ENCODE measurements at regions not wholly inside any gene's neighbourhood (a gene's known extent, or its start where the extent isn't known, plus 50 kb on each side); places are given as distances from the start of the nearest gene placed in this dataset.

- POLR2A ChIA-PET, result no interaction called here
- no peak for ATAC-seq
- peaks cover 8% of the 10 kb centered on the region for H3K27me3 Mint-ChIP-seq
- no peak for DNase-seq
- H3K4me1 Mint-ChIP-seq, result no peaks in the 10 kb centered on the region
- no peak overlapping the region for H3K4me3 Mint-ChIP-seq
- CTCF ChIA-PET, result no interaction called here
- intact Hi-C loops (cut with DNase I, micrococcal nuclease), result no loop called here
- H3K27ac Mint-ChIP-seq, result no peak overlapping the region
- no peaks in the 10 kb centered on the region for H3K36me3 Mint-ChIP-seq (ENCODE audit: low read depth)
- H3K9me3 Mint-ChIP-seq (ENCODE audit: low read depth), result no peaks in the 10 kb centered on the region
These were observed 330.6 kb downstream of the VPS13C start for GRCh38 chr15:61729646-61730045.

- no peak for ATAC-seq
- H3K27me3 Mint-ChIP-seq, result peaks cover 16% of the 10 kb centered on the region
- no peaks in the 10 kb centered on the region for H3K36me3 Mint-ChIP-seq (ENCODE audit: low read depth)
- intact Hi-C loops (cut with DNase I, micrococcal nuclease), result no loop called here
- H3K27ac Mint-ChIP-seq, result no peak overlapping the region
- ChIA-PET CTCF (no interaction called here), POLR2A (no interaction called here)
- no peaks in the 10 kb centered on the region for H3K9me3 Mint-ChIP-seq (ENCODE audit: low read depth)
- H3K4me3 Mint-ChIP-seq, result no peak overlapping the region
- no peaks in the 10 kb centered on the region for H3K4me1 Mint-ChIP-seq
- DNase-seq, result no peak
These were observed 334.1 kb downstream of the VPS13C start for GRCh38 chr15:61726166-61726565.

DNA sequence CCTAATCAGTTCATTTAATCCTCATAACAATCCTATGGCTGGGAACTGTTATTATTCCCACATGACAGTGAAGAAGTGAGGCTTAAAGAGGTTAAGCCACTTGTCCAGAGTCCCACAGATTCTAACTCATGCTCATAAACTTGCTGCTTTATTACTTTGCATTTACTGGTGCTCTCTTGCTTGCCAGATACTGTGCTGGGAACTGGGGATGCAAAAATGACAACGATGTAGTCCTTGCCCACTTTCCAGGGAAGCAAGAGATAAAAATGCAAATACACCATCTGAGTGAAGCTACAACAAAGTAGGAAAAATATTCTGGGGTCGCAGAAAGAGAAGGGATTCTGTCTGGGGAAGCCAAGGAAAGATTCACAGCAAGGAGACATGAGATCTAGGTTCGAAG, 335.0 kb downstream of the VPS13C start:
- POLR2A ChIA-PET, result no interaction called here
- DNase-seq, result no peak
- ATAC-seq, result no peak

GRCh38 chr15:61724251-61724939, 335.9 kb downstream of the VPS13C start:
- Mint-ChIP-seq H3K36me3 (ENCODE audit: low read depth) (no peaks in the 10 kb centered on the region), H3K27me3 (peaks cover 15% of the 10 kb centered on the region), H3K9me3 (ENCODE audit: low read depth) (no peaks in the 10 kb centered on the region), H3K4me1 (no peaks in the 10 kb centered on the region), H3K4me3 (no peak overlapping the region), H3K27ac (no peak overlapping the region)
- intact Hi-C loops (cut with DNase I, micrococcal nuclease), result no loop called here
- ChIA-PET CTCF (no interaction called here), POLR2A (no interaction called here)
- ATAC-seq (no peak), DNase-seq (no peak)

More for the DNA sequence above, 335.0 kb downstream of the VPS13C start:
- H3K36me3 Mint-ChIP-seq (ENCODE audit: low read depth), result no peaks in the 10 kb centered on the region
- CTCF ChIA-PET, result interaction anchor here (0.6 kb wide), 1 partner anchor 1733 kb away, joined by 4 read pairs; no protein-coding TSS in a partner anchor
- no peaks in the 10 kb centered on the region for H3K9me3 Mint-ChIP-seq (ENCODE audit: low read depth)
- peaks cover 18% of the 10 kb centered on the region for H3K27me3 Mint-ChIP-seq
- H3K4me1 Mint-ChIP-seq, result no peaks in the 10 kb centered on the region
- H3K4me3 Mint-ChIP-seq, result no peak overlapping the region
- no peak overlapping the region for H3K27ac Mint-ChIP-seq
- intact Hi-C loops (cut with DNase I, micrococcal nuclease), result no loop called here

GRCh38 chr15:61721418-61721817, 338.8 kb downstream of the VPS13C start:
- CTCF ChIA-PET, result no interaction called here
- no peak overlapping the region for H3K27ac Mint-ChIP-seq
- H3K9me3 Mint-ChIP-seq (ENCODE audit: low read depth), result no peaks in the 10 kb centered on the region
- H3K4me1 Mint-ChIP-seq, result no peaks in the 10 kb centered on the region
- DNase-seq (no peak), ATAC-seq (no peak)
- peaks cover 14% of the 10 kb centered on the region for H3K27me3 Mint-ChIP-seq
- no peak overlapping the region for H3K4me3 Mint-ChIP-seq
- no peaks in the 10 kb centered on the region for H3K36me3 Mint-ChIP-seq (ENCODE audit: low read depth)
- POLR2A ChIA-PET, result no interaction called here
- intact Hi-C loops (cut with DNase I, micrococcal nuclease), result no loop called here

- Mint-ChIP-seq H3K9me3 (ENCODE audit: low read depth) (no peaks in the 10 kb centered on the region), H3K4me1 (no peaks in the 10 kb centered on the region), H3K27me3 (peaks cover 12% of the 10 kb centered on the region), H3K4me3 (no peak overlapping the region), H3K36me3 (ENCODE audit: low read depth) (no peaks in the 10 kb centered on the region), H3K27ac (no peak overlapping the region)
- ATAC-seq, result no peak
- no peak for DNase-seq
- ChIA-PET CTCF (no interaction called here), POLR2A (no interaction called here)
- intact Hi-C loops (cut with DNase I, micrococcal nuclease), result no loop called here
These were observed 340.0 kb downstream of the VPS13C start for GRCh38 chr15:61720197-61720704.

GRCh38 chr15:61715082-61715481, 345.2 kb downstream of the VPS13C start:
- H3K4me1 Mint-ChIP-seq, result no peaks in the 10 kb centered on the region
- intact Hi-C loops (cut with DNase I, micrococcal nuclease), result no loop called here
- H3K27me3 Mint-ChIP-seq, result peaks cover 9% of the 10 kb centered on the region
- H3K36me3 Mint-ChIP-seq (ENCODE audit: low read depth), result no peaks in the 10 kb centered on the region
- ChIA-PET POLR2A (no interaction called here), CTCF (no interaction called here)
- H3K27ac Mint-ChIP-seq, result no peak overlapping the region
- H3K9me3 Mint-ChIP-seq (ENCODE audit: low read depth), result no peaks in the 10 kb centered on the region
- ATAC-seq, result no peak
- DNase-seq, result no peak
- no peak overlapping the region for H3K4me3 Mint-ChIP-seq

DNA sequence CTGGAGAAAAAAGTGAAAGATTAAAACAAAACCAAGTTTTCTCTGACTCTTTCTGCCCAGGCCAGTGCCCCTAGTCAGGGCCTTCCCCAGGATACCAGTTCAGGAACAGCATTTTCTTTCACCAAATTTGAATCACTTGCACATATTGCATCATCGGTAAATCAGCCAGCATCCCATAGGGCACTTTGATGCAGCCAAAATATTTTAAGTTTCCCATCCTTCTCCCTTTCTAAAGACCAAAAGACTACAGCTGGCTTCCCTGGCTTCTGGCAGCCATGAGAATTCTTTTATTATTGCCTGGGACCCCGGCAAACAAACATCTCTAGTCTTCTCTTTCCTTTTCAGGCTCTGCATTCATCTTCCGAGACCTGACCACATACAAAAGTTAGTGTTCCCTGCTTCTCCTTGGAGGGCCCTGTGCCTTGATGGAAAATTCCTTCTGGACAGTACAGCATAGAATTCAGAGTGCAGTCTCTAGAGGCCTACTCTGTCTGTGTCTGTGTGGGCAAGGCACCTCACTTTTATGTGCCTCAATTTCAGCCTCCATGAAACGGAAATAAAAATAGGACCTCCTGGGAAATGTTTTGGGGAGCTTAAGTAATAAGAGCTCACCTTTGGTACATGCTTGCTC, 348.0 kb downstream of the VPS13C start:
- Mint-ChIP-seq H3K27me3 (peaks cover 10% of the 10 kb centered on the region), H3K27ac (no peak overlapping the region), H3K4me3 (no peak overlapping the region), H3K4me1 (no peaks in the 10 kb centered on the region), H3K36me3 (ENCODE audit: low read depth) (no peaks in the 10 kb centered on the region), H3K9me3 (ENCODE audit: low read depth) (no peaks in the 10 kb centered on the region)
- CTCF ChIA-PET, result no interaction called here
- intact Hi-C loops (cut with DNase I, micrococcal nuclease), result no loop called here
- DNase-seq (no peak), ATAC-seq (no peak)
- POLR2A ChIA-PET, result no interaction called here

- no peak overlapping the region for H3K27ac Mint-ChIP-seq
- no peak for ATAC-seq
- H3K27me3 Mint-ChIP-seq, result peaks cover 14% of the 10 kb centered on the region
- H3K9me3 Mint-ChIP-seq (ENCODE audit: low read depth), result no peaks in the 10 kb centered on the region
- no peak overlapping the region for H3K4me3 Mint-ChIP-seq
- H3K36me3 Mint-ChIP-seq (ENCODE audit: low read depth), result no peaks in the 10 kb centered on the region
- intact Hi-C loops (cut with DNase I, micrococcal nuclease), result no loop called here
- no peak for DNase-seq
- ChIA-PET CTCF (no interaction called here), POLR2A (no interaction called here)
- no peaks in the 10 kb centered on the region for H3K4me1 Mint-ChIP-seq
These were observed 357.8 kb downstream of the VPS13C start for GRCh38 chr15:61702224-61703020.

GRCh38 chr15:61701455-61701854, 358.8 kb downstream of the VPS13C start:
- intact Hi-C loops (cut with DNase I, micrococcal nuclease), result no loop called here
- Mint-ChIP-seq H3K27ac (no peak overlapping the region), H3K4me3 (no peak overlapping the region), H3K4me1 (no peaks in the 10 kb centered on the region), H3K36me3 (ENCODE audit: low read depth) (no peaks in the 10 kb centered on the region), H3K27me3 (peaks cover 17% of the 10 kb centered on the region), H3K9me3 (ENCODE audit: low read depth) (no peaks in the 10 kb centered on the region)
- POLR2A ChIA-PET, result no interaction called here
- ATAC-seq (no peak), DNase-seq (no peak)
- CTCF ChIA-PET, result no interaction called here

DNA sequence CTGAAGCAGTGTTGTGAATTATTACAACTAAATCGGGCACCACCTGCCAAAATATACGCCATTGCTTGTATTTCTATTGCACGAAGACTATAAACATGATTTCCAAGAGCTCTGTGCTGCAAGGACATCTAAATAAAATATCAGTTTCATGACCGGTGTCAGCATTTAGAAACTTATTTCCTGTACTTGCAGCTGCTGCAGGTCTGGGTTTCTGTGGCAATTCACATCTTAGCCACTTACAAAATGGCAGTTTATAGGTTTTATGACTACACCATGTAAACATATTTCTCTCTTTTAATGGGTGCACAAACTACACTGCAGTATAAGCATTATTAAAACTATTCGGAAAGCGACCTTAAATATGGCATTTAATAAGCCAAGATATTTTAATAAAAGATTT, 359.4 kb downstream of the VPS13C start:
- ATAC-seq, result no peak

GRCh38 chr15:61697796-61698195, 362.5 kb downstream of the VPS13C start:
- Mint-ChIP-seq H3K27me3 (peaks cover 19% of the 10 kb centered on the region), H3K36me3 (ENCODE audit: low read depth) (no peaks in the 10 kb centered on the region), H3K4me1 (no peaks in the 10 kb centered on the region), H3K4me3 (no peak overlapping the region), H3K9me3 (ENCODE audit: low read depth) (no peaks in the 10 kb centered on the region), H3K27ac (no peak overlapping the region)
- DNase-seq (no peak), ATAC-seq (no peak)
- intact Hi-C loops (cut with DNase I, micrococcal nuclease), result no loop called here
- POLR2A ChIA-PET, result no interaction called here
- CTCF ChIA-PET, result no interaction called here

More for the DNA sequence above, 359.4 kb downstream of the VPS13C start:
- no peaks in the 10 kb centered on the region for H3K36me3 Mint-ChIP-seq (ENCODE audit: low read depth)
- ChIA-PET CTCF (interaction anchor here (0.6 kb wide), 1 partner anchor 1997 kb away, joined by 3 read pairs; no protein-coding TSS in a partner anchor), POLR2A (no interaction called here)
- H3K9me3 Mint-ChIP-seq (ENCODE audit: low read depth), result no peaks in the 10 kb centered on the region
- H3K27me3 Mint-ChIP-seq, result peaks cover 17% of the 10 kb centered on the region
- DNase-seq, result no peak
- H3K4me3 Mint-ChIP-seq, result no peak overlapping the region
- H3K4me1 Mint-ChIP-seq, result no peaks in the 10 kb centered on the region
- intact Hi-C loops (cut with DNase I, micrococcal nuclease), result no loop called here
- no peak overlapping the region for H3K27ac Mint-ChIP-seq

Data from activated CD4-positive, alpha-beta T cell treated with anti-CD3 and anti-CD28 coated beads for 36 hours (primary cell).